Sigmoid colon (tissue), 3 donors: ENCODE measurements at regions not wholly inside any gene's neighbourhood (a gene's known extent, or its start where the extent isn't known, plus 50 kb on each side); places are given as distances from the start of the nearest gene placed in this dataset.

ENCODE experiments used
- POLR2A ChIP-seq, 2 donors: fragments of 450-650 bp; IDR thresholded peaks; one replicate each; pipeline ENCODE4 v1.6.1; 2016; ENCODE audit warnings: antibody characterized with exemption in 2 of 2, mild to moderate bottlenecking in 2 of 2, moderate library complexity in 2 of 2
- TF ChIP-seq, protein P1 (sequence below), 4 experiments: fragments of 450-650 bp in 3 of 4; fragments of 200-600 bp in 1 of 4; IDR thresholded peaks; one replicate each; pipeline ENCODE4 v1.5.1; 2016 to 2019; ENCODE audit warnings: antibody characterized with exemption in 4 of 4, mild to moderate bottlenecking in 3 of 4, moderate library complexity in 2 of 4

GRCh38 chr11:112583261-112583893, 322.7 kb upstream of the PLET1 start:
- TF ChIP-seq POLR2A (IDR thresholded peaks at IDR 0.05) = no peak
- TF ChIP-seq, protein P1, sequence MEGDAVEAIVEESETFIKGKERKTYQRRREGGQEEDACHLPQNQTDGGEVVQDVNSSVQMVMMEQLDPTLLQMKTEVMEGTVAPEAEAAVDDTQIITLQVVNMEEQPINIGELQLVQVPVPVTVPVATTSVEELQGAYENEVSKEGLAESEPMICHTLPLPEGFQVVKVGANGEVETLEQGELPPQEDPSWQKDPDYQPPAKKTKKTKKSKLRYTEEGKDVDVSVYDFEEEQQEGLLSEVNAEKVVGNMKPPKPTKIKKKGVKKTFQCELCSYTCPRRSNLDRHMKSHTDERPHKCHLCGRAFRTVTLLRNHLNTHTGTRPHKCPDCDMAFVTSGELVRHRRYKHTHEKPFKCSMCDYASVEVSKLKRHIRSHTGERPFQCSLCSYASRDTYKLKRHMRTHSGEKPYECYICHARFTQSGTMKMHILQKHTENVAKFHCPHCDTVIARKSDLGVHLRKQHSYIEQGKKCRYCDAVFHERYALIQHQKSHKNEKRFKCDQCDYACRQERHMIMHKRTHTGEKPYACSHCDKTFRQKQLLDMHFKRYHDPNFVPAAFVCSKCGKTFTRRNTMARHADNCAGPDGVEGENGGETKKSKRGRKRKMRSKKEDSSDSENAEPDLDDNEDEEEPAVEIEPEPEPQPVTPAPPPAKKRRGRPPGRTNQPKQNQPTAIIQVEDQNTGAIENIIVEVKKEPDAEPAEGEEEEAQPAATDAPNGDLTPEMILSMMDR (IDR thresholded peaks at IDR 0.05) = no peak
